Left hindlimb (tissue), 1 donor: ENCODE measurements at regions not wholly inside any gene's neighbourhood (a gene's known extent, or its start where the extent isn't known, plus 50 kb on each side); places are given as distances from the start of the nearest gene placed in this dataset.
"Not testable (repeated sequence)": the region's sequence is repeated elsewhere in the genome, so short reads cannot be mapped to it uniquely, and the experiment has no call there.

Source experiments
- DNase-seq: peaks from one replicate; pipeline ENCODE4 v3.0.0-alpha.2; 2018

GRCh38 chr12:127014079-127014478 is 1252.9 kb upstream of the TMEM132C start:
- DNase-seq: no peak

GRCh38 chr12:127024791-127025190 is 1242.2 kb upstream of the TMEM132C start:
- no peak for DNase-seq

- DNase-seq: no peak
These were observed 1241.4 kb upstream of the TMEM132C start for GRCh38 chr12:127025545-127025944.

GRCh38 chr12:127035011-127035879 is 1231.7 kb upstream of the TMEM132C start:
- DNase-seq: no peak

GRCh38 chr12:127038152-127038551 is 1228.8 kb upstream of the TMEM132C start:
- no peak for DNase-seq

- no peak for DNase-seq
These were observed 1228.2 kb upstream of the TMEM132C start for GRCh38 chr12:127038761-127039160.

- DNase-seq: no peak
These were observed 1224.9 kb upstream of the TMEM132C start for GRCh38 chr12:127041985-127042625.

- DNase-seq: no peak
These were observed 1223.2 kb upstream of the TMEM132C start for GRCh38 chr12:127043731-127044130.

GRCh38 chr12:127044836-127045235 is 1222.1 kb upstream of the TMEM132C start:
- DNase-seq: no peak

GRCh38 chr12:127046467-127046866 is 1220.5 kb upstream of the TMEM132C start:
- no peak for DNase-seq

GRCh38 chr12:127048057-127048456 is 1218.9 kb upstream of the TMEM132C start:
- DNase-seq: no peak

GRCh38 chr12:127048525-127048924 is 1218.4 kb upstream of the TMEM132C start:
- not testable (repeated sequence) for DNase-seq

GRCh38 chr12:127051139-127051538 is 1215.8 kb upstream of the TMEM132C start:
- DNase-seq: no peak

- DNase-seq: no peak
These were observed 1214.3 kb upstream of the TMEM132C start for GRCh38 chr12:127052511-127053232.

- no peak for DNase-seq
These were observed 1212.4 kb upstream of the TMEM132C start for GRCh38 chr12:127054531-127054930.

- DNase-seq: no peak
These were observed 1206.6 kb upstream of the TMEM132C start for GRCh38 chr12:127060310-127060847.

- no peak for DNase-seq
These were observed 1206.0 kb upstream of the TMEM132C start for GRCh38 chr12:127060933-127061332.

GRCh38 chr12:127063339-127064072 is 1203.5 kb upstream of the TMEM132C start:
- no peak for DNase-seq

- DNase-seq: no peak
These were observed 1202.8 kb upstream of the TMEM132C start for GRCh38 chr12:127064207-127064606.

- DNase-seq: no peak
These were observed 1201.4 kb upstream of the TMEM132C start for GRCh38 chr12:127065595-127065994.

- DNase-seq: no peak
These were observed 1196.3 kb upstream of the TMEM132C start for GRCh38 chr12:127070515-127071157.

- DNase-seq: no peak
These were observed 1192.8 kb upstream of the TMEM132C start for GRCh38 chr12:127074161-127074560.
